K562 (cell line): ENCODE measurements at regions not wholly inside any gene's neighbourhood (a gene's known extent, or its start where the extent isn't known, plus 50 kb on each side); places are given as distances from the start of the nearest gene placed in this dataset.
"Not testable (repeated sequence)": the region's sequence is repeated elsewhere in the genome, so short reads cannot be mapped to it uniquely, and the experiment has no call there.

Experiments
- ATAC-seq: fragments of 200-7000 bp; cut with Tn5 transposase; 3 replicates; pipeline ENCODE4 v1.9.1; 2020; ENCODE audit warnings: moderate library complexity
- BruUV-seq: library from RNA; stranded (reverse); fragments of 400-500 nt; replicated peaks from 2 replicates; lab custom pipeline; 2021; lab: Mats Ljungman, UMichigan
- CTCF ChIA-PET: fragments of 300-600 bp; formaldehyde crosslinking; extraction: SDS; loops from one replicate; lab custom pipeline; 2021; ENCODE audit warnings: low intra/inter-chr PET ratio; lab: Yijun Ruan, JAX
- POLR2A ChIA-PET: fragments of 300-600, 350-650 bp; sonication (Branson Sonifier 250); formaldehyde crosslinking; extraction: SDS; loops from one replicate; lab custom pipeline; 2021; ENCODE audit warnings: antibody characterized with exemption, inconsistent platforms; lab: Yijun Ruan, JAX
- DNase-seq, 4 experiments: peaks; one replicate each; pipeline versions ENCODE4 v3.0.0 to v3.0.0-alpha.2; 2011 to 2018; ENCODE audit warnings: low spot score in 3 of 4, mixed read lengths in 3 of 4; ENCODE audit errors: extremely low read depth in 1 of 4
- FAIRE-seq: peaks from 2 replicates; lab custom pipeline; 2011; peaks lifted over from hg19 to GRCh38; lab: Jason Lieb, UNC
- H2AFZ ChIP-seq: 2 replicates; pipeline ENCODE4 v1.6.0; 2011; ENCODE audit warnings: low read depth, low read length, control low read depth, inconsistent platforms
- H3K27ac ChIP-seq: fragments of 200-600 bp; 3 replicates; pipeline ENCODE4 v1.8.0; 2011; ENCODE audit warnings: low read depth, mild to moderate bottlenecking, control low read depth, inconsistent platforms, low read length, moderate library complexity, mixed read lengths; ENCODE audit errors: extremely low read depth
- H3K27me3 ChIP-seq, 2 experiments: fragments of 300-600 bp in 1 of 2; 2 replicates in 1 of 2; 3 replicates in 1 of 2; pipeline versions ENCODE4 v1.6.0 to v1.8.0; 2011; ENCODE audit warnings: inconsistent platforms in 2 of 2, low read length in 2 of 2, mild to moderate bottlenecking in 1 of 2, mixed read lengths in 1 of 2, moderate library complexity in 1 of 2; ENCODE audit not compliant: control insufficient read depth in 2 of 2, insufficient read depth in 2 of 2
- H3K36me3 ChIP-seq: fragments of 300-600 bp; 3 replicates; pipeline ENCODE4 v1.8.0; 2011; ENCODE audit warnings: mild to moderate bottlenecking, low read length, inconsistent platforms; ENCODE audit not compliant: control insufficient read depth, insufficient read depth
- H3K4me1 ChIP-seq, 2 experiments: fragments of 200-600 bp in 1 of 2; replicated peaks in 1 of 2; 2 replicates in 1 of 2; 3 replicates in 1 of 2; pipeline versions ENCODE4 v1.5.1 to v1.8.0; 2011; ENCODE audit warnings: inconsistent platforms in 2 of 2, low read length in 2 of 2, mild to moderate bottlenecking in 1 of 2, mixed read lengths in 1 of 2, moderate library complexity in 1 of 2; ENCODE audit not compliant: control insufficient read depth in 2 of 2, insufficient read depth in 2 of 2
- H3K4me2 ChIP-seq: 2 replicates; pipeline ENCODE4 v1.6.1; 2011; ENCODE audit warnings: low read length, control low read depth, inconsistent platforms, mixed read lengths; ENCODE audit not compliant: insufficient read depth
- H3K4me3 ChIP-seq: fragments of 200-600 bp; sonication (generic), shearing (Covaris generic); 2 replicates; pipeline ENCODE4 v1.5.1; 2016; ENCODE audit warnings: control low read depth, inconsistent platforms
- H3K79me2 ChIP-seq: fragments of 200-600 bp; 3 replicates; pipeline ENCODE4 v1.8.0; 2011; ENCODE audit warnings: low read length, inconsistent platforms; ENCODE audit not compliant: control insufficient read depth, insufficient read depth
- H3K9ac ChIP-seq, 2 experiments: 2 replicates each; pipeline versions ENCODE4 v1.6.0 to v1.6.1; 2011; ENCODE audit warnings: low read depth in 2 of 2, low read length in 2 of 2, control low read depth in 1 of 2, inconsistent platforms in 1 of 2, mild to moderate bottlenecking in 1 of 2, mixed read lengths in 1 of 2; ENCODE audit not compliant: insufficient read depth in 1 of 2
- H3K9me1 ChIP-seq: one replicate; pipeline ENCODE4 v1.6.0; 2011; ENCODE audit warnings: inconsistent platforms, mild to moderate bottlenecking, low read length, moderate library complexity; ENCODE audit not compliant: control insufficient read depth, insufficient read depth
- H3K9me3 ChIP-seq: replicated peaks from 2 replicates; pipeline ENCODE4 v1.5.1; 2011; ENCODE audit warnings: low read depth, low read length, inconsistent platforms; ENCODE audit not compliant: control insufficient read depth, insufficient read depth
- H4K20me1 ChIP-seq: replicated peaks from 2 replicates; pipeline ENCODE4 v1.6.1; 2011; ENCODE audit warnings: low read length, inconsistent platforms, mixed read lengths; ENCODE audit not compliant: control insufficient read depth, insufficient read depth
- CEBPG ChIP-seq, 3 experiments: fragments of 200-800 bp in 1 of 3; sonication (Bioruptor generic) in 1 of 3; sonication (generic) in 1 of 3; formaldehyde crosslinking in 1 of 3; IDR thresholded peaks in 2 of 3; conservative IDR thresholded peaks in 1 of 3; 2 replicates each; pipeline versions ENCODE4 v1.6.1 to v1.8.0; 2016 to 2022; ENCODE audit warnings: missing compliant biosample characterization in 2 of 3, missing genetic modification characterization in 2 of 3, mild to moderate bottlenecking in 1 of 3, missing genetic modification reagents in 1 of 3
- WGBS: fragments of 100-300 bp; shearing (Covaris generic); methylation state at CpG from one replicate; pipeline ENCODE4 v1.1.6; 2016; ENCODE audit warnings: low coverage, mixed read lengths; ENCODE audit not compliant: insufficient coverage; ENCODE audit errors: missing lambda C conversion rate; 5-methylcytosine and 5-hydroxymethylcytosine counted together
- in situ Hi-C: fragments of 300-500 bp; cut with MboI; formaldehyde crosslinking; loops from 4 replicates; pipeline ENCODE4 v1.15.0; 2018; ENCODE audit warnings: inconsistent platforms, mixed read lengths
- intact Hi-C: fragments of 100-400 bp; cut with micrococcal nuclease; formaldehyde crosslinking; loops from 2 replicates; pipeline ENCODE4 v1.14.2; 2022

DNA sequence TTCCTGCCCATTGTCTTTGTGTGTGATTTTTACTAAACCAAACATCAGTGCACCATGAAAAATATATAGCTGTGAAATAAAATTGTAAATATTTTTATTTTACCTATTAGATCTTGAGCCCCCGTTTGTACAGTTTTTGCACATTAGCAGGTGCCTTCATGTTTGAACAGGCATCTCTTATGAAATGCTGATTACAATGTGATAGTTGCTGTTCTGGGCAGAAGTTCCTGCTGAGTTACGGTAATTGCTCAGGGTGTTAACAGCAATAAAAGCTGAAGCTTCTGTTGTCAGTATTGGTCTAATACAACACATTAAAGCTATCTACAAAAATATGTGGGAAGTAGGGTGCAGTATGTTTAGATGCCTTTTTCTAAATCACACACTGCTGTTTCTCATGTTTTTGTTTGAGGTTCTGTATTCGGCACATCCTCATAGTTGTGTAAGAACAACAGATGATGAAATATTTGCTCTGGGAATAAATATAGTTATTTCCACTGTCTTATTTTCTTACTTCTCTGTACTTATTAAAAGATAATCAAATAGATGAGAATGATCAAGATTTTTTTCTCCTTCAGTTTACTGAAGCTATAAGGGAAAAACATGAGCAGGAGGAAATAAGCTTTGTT, 173.8 kb upstream of the GOLGA6L22 start:
- H3K4me2 ChIP-seq; CTCF ChIA-PET; H2AFZ ChIP-seq; H3K9me3 ChIP-seq; H3K27me3 ChIP-seq; H3K9ac ChIP-seq; H3K79me2 ChIP-seq; H3K4me1 ChIP-seq; H3K36me3 ChIP-seq; H3K27ac ChIP-seq; POLR2A ChIA-PET; intact Hi-C loops; H3K4me3 ChIP-seq; H4K20me1 ChIP-seq; FAIRE-seq; H3K9me1 ChIP-seq; BruUV-seq; ATAC-seq; in situ Hi-C loops; DNase-seq; TF ChIP-seq CEBPG (CRISPR knock-in tag; IDR thresholded peaks at IDR 0.05): not testable (repeated sequence)
- peak in 1 of 2 experiments; percentile 21; a peak in 1 of 4 replicates for TF ChIP-seq CEBPG (tag; conservative IDR thresholded peaks at IDR 0.05 in 1 of 2, IDR thresholded peaks at IDR 0.05 in 1 of 2)
- WGBS, result 0% methylated on average over 3 of the region's 3 CpGs

GRCh38 chr15:22291054-22291453, 167.6 kb upstream of the GOLGA6L22 start:
- H3K27me3 ChIP-seq, CTCF ChIA-PET, ATAC-seq, H3K4me2 ChIP-seq, H3K4me1 ChIP-seq, POLR2A ChIA-PET, FAIRE-seq, H3K79me2 ChIP-seq, DNase-seq, intact Hi-C loops, H3K4me3 ChIP-seq, H3K36me3 ChIP-seq, BruUV-seq, H3K9ac ChIP-seq, H4K20me1 ChIP-seq, H3K9me1 ChIP-seq, H3K9me3 ChIP-seq, H2AFZ ChIP-seq, H3K27ac ChIP-seq: not testable (repeated sequence)
- under 1% methylated on average over 4 of the region's 4 CpGs for WGBS
- in situ Hi-C loops, result loop anchor here (5.0 kb wide), 1 partner anchor 1874 kb away; no protein-coding TSS in a partner anchor

GRCh38 chr15:22303112-22303511, 155.6 kb upstream of the GOLGA6L22 start:
- H3K9me1 ChIP-seq, BruUV-seq, DNase-seq, H3K9ac ChIP-seq, CTCF ChIA-PET, POLR2A ChIA-PET, H3K36me3 ChIP-seq, H3K27ac ChIP-seq, H2AFZ ChIP-seq, H3K27me3 ChIP-seq, intact Hi-C loops, FAIRE-seq, H3K4me2 ChIP-seq, H4K20me1 ChIP-seq, H3K9me3 ChIP-seq, H3K4me1 ChIP-seq, H3K4me3 ChIP-seq, in situ Hi-C loops, H3K79me2 ChIP-seq: not testable (repeated sequence)
- peak; percentile 27; the same call in 2 of the 3 replicates for ATAC-seq
- no CpG with 5 or more reads among the region's 1 CpG for WGBS
